GM10248 (cell line): ENCODE measurements at regions not wholly inside any gene's neighbourhood (a gene's known extent, or its start where the extent isn't known, plus 50 kb on each side); places are given as distances from the start of the nearest gene placed in this dataset.

Experiments used
- CTCF ChIA-PET: fragments of 300-600 bp; sonication (Branson Sonifier 250); formaldehyde crosslinking; extraction: SDS; loops from one replicate; lab custom pipeline; 2021; ENCODE audit warnings: antibody characterized with exemption; lab: Yijun Ruan, JAX
- POLR2A ChIA-PET: fragments of 350-650 bp; sonication (Branson Sonifier 250); formaldehyde crosslinking; extraction: SDS; loops from one replicate; lab custom pipeline; 2020; ENCODE audit warnings: antibody characterized with exemption; lab: Yijun Ruan, JAX
- DNase-seq: peaks from one replicate; pipeline ENCODE4 v3.0.0; 2012; ENCODE audit errors: extremely low spot score
- CTCF ChIP-seq: IDR thresholded peaks from 2 replicates; pipeline ENCODE4 v1.5.1; 2012; ENCODE audit warnings: mild to moderate bottlenecking, low read depth; ENCODE audit errors: extremely low read depth, missing control alignments, control extremely low read depth

- no peak for DNase-seq
- POLR2A ChIA-PET: no interaction called here
- no peak for TF ChIP-seq CTCF
- CTCF ChIA-PET: no interaction called here
Measured at GRCh38 chr2:51650769-51651168, 618.8 kb upstream of the NRXN1 start.

- DNase-seq: no peak
- ChIA-PET POLR2A (no interaction called here), CTCF (no interaction called here)
- TF ChIP-seq CTCF: no peak
Measured at GRCh38 chr2:51649366-51649765, 617.4 kb upstream of the NRXN1 start.

GRCh38 chr2:51638811-51639210 lies 606.9 kb upstream of the NRXN1 start:
- ChIA-PET CTCF (no interaction called here), POLR2A (no interaction called here)
- TF ChIP-seq CTCF: no peak
- DNase-seq: no peak

GRCh38 chr2:51633073-51633472 lies 601.1 kb upstream of the NRXN1 start:
- ChIA-PET CTCF (no interaction called here), POLR2A (no interaction called here)
- no peak for DNase-seq
- TF ChIP-seq CTCF: no peak

- ChIA-PET CTCF (no interaction called here), POLR2A (no interaction called here)
- no peak for DNase-seq
- TF ChIP-seq CTCF: no peak
Measured at GRCh38 chr2:51629406-51629805, 597.5 kb upstream of the NRXN1 start.

- POLR2A ChIA-PET: no interaction called here
- DNase-seq: no peak
- no peak for TF ChIP-seq CTCF
- CTCF ChIA-PET: no interaction called here
Measured at GRCh38 chr2:51628917-51629316, 597.0 kb upstream of the NRXN1 start.

GRCh38 chr2:51624995-51625394 lies 593.1 kb upstream of the NRXN1 start:
- TF ChIP-seq CTCF: no peak
- CTCF ChIA-PET: no interaction called here
- POLR2A ChIA-PET: no interaction called here
- DNase-seq: no peak
